ENCODE measurements at regions not wholly inside any gene's neighbourhood (a gene's known extent, or its start where the extent isn't known, plus 50 kb on each side); places are given as distances from the start of the nearest gene placed in this dataset.

DNA sequence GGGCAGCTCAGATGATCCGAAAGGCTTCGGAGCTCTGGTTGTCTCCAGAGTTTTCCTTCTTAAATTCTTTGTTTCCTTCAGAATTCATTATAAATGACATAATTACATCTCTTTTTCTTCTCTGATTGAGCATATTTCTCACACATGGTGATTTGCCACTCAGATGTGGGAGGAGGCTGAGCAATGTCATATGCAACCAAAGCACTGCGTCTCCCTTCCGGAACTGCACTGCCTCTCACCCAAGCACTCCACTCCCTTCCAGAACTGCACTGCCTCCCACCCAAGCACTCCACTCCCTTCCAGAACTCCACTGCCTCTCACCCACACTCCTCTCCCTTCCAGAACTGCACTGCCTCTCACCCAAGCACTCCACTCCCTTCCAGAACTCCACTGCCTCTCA lies 131.5 kb downstream of the SALL1 start:
- Histone ChIP-seq H4K20me1 (ENCODE audit: insufficient read depth, low read length) (no peaks in the 10 kb centered on the region), H3K9ac (ENCODE audit: low read length) (no peak overlapping the region), H3K36me3 (ENCODE audit: insufficient read depth, low read length) (no peaks in the 10 kb centered on the region), H3K4me1 (ENCODE audit: insufficient read depth, low read length) (no peaks in the 10 kb centered on the region), H3K27ac (ENCODE audit: low read depth, low read length) (no peak overlapping the region), H3K4me2 (ENCODE audit: low read length) (no peak overlapping the region), H3K4me3 (ENCODE audit: insufficient read depth, low read depth, low read length) (no peak overlapping the region), H2AFZ (ENCODE audit: low read depth, low read length) (no peak overlapping the region), H3K27me3 (ENCODE audit: insufficient read depth, low read length) (no peaks in the 10 kb centered on the region), H3K9me3 (ENCODE audit: insufficient read depth, low read depth, low read length) (no peaks in the 10 kb centered on the region), H3K79me2 (ENCODE audit: insufficient read depth, low read length) (no peaks in the 10 kb centered on the region)
- Mint-ChIP-seq H3K4me1 (ENCODE audit: low read depth, unreplicated experiment) (no peaks in the 10 kb centered on the region), H3K36me3 (ENCODE audit: low read depth, unreplicated experiment) (no peaks in the 10 kb centered on the region), H3K27ac (ENCODE audit: unreplicated experiment) (no peak overlapping the region), H3K27me3 (ENCODE audit: low read depth, unreplicated experiment) (peaks cover 12% of the 10 kb centered on the region), H3K9me3 (ENCODE audit: unreplicated experiment) (peaks cover 3% of the 10 kb centered on the region), H3K4me3 (ENCODE audit: unreplicated experiment) (no peak overlapping the region)
- FAIRE-seq = no peak
- TF ChIP-seq EZH2 (IDR thresholded peaks at IDR 0.05; ENCODE audit: insufficient read depth, low read length) = no peak
- TF ChIP-seq, protein P1, sequence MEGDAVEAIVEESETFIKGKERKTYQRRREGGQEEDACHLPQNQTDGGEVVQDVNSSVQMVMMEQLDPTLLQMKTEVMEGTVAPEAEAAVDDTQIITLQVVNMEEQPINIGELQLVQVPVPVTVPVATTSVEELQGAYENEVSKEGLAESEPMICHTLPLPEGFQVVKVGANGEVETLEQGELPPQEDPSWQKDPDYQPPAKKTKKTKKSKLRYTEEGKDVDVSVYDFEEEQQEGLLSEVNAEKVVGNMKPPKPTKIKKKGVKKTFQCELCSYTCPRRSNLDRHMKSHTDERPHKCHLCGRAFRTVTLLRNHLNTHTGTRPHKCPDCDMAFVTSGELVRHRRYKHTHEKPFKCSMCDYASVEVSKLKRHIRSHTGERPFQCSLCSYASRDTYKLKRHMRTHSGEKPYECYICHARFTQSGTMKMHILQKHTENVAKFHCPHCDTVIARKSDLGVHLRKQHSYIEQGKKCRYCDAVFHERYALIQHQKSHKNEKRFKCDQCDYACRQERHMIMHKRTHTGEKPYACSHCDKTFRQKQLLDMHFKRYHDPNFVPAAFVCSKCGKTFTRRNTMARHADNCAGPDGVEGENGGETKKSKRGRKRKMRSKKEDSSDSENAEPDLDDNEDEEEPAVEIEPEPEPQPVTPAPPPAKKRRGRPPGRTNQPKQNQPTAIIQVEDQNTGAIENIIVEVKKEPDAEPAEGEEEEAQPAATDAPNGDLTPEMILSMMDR (IDR thresholded peaks at IDR 0.05; ENCODE audit: insufficient read depth, low read depth, low read length) = no peak
- DNase-seq (ENCODE audit: low read depth) = no peak

DNA sequence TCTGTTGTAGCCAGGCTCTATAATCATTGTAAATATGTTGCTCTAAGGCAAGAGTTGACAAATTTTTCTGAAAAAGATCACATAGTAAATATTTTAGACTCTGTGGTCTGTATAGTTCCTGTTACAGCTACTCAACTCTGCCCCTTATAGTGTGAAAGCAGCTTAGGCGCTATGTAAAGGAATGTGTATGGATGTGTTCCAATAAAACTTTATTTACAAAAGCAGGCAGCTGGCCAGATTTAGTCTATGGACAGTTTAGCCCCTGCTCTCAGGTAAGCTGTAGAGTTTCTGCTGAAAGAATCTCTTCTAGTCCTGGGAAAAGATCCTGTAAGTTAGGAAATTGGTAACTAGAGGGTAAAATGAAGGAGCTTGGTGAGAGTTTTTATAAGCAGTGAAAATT lies 133.1 kb downstream of the SALL1 start:
- TF ChIP-seq, protein P1 (IDR thresholded peaks at IDR 0.05; ENCODE audit: insufficient read depth, low read depth, low read length) = no peak
- no peak for TF ChIP-seq EZH2 (IDR thresholded peaks at IDR 0.05; ENCODE audit: insufficient read depth, low read length)
- H3K27me3 ChIP-seq (ENCODE audit: insufficient read depth, low read length) = no peaks in the 10 kb centered on the region
- Mint-ChIP-seq H3K4me1 (ENCODE audit: low read depth, unreplicated experiment) (peaks cover 3% of the 10 kb centered on the region), H3K27me3 (ENCODE audit: low read depth, unreplicated experiment) (peaks cover 5% of the 10 kb centered on the region), H3K27ac (ENCODE audit: unreplicated experiment) (no peak overlapping the region), H3K9me3 (ENCODE audit: unreplicated experiment) (peaks cover 3% of the 10 kb centered on the region), H3K4me3 (ENCODE audit: unreplicated experiment) (no peak overlapping the region), H3K36me3 (ENCODE audit: low read depth, unreplicated experiment) (no peaks in the 10 kb centered on the region)
- no peaks in the 10 kb centered on the region for H3K9me3 ChIP-seq (ENCODE audit: insufficient read depth, low read depth, low read length)
- no peaks in the 10 kb centered on the region for H3K4me1 ChIP-seq (ENCODE audit: insufficient read depth, low read length)
- H4K20me1 ChIP-seq (ENCODE audit: insufficient read depth, low read length) = no peaks in the 10 kb centered on the region
- H3K27ac ChIP-seq (ENCODE audit: low read depth, low read length) = no peak overlapping the region
- no peak overlapping the region for H3K4me2 ChIP-seq (ENCODE audit: low read length)
- no peak overlapping the region for H2AFZ ChIP-seq (ENCODE audit: low read depth, low read length)
- no peak overlapping the region for H3K4me3 ChIP-seq (ENCODE audit: insufficient read depth, low read depth, low read length)
- no peaks in the 10 kb centered on the region for H3K36me3 ChIP-seq (ENCODE audit: insufficient read depth, low read length)
- H3K9ac ChIP-seq (ENCODE audit: low read length) = no peak overlapping the region
- no peaks in the 10 kb centered on the region for H3K79me2 ChIP-seq (ENCODE audit: insufficient read depth, low read length)
- FAIRE-seq = no peak
- DNase-seq (ENCODE audit: low read depth) = no peak

DNA sequence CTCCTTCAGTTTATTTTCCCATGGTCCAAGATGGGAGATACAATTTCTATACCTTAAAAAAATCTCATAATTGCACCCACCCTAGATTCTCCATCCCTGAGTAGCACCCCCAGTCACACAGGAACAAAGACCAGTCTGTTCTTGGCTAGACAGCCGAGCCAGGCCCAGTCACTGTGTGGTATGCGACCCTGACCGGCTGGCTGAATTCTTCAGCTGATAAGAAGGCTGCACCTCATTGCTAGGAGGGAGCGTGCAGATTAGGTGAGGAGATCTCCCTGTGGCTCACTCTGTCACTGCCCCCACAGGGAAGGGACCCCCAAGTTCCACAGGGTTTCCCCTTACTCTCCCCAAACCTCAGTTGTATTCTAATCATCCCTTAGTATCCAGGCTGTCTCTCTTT lies 138.7 kb downstream of the SALL1 start:
- H3K4me1 Mint-ChIP-seq (ENCODE audit: low read depth, unreplicated experiment) = peaks cover 14% of the 10 kb centered on the region
- no peaks in the 10 kb centered on the region for H3K27me3 Mint-ChIP-seq (ENCODE audit: low read depth, unreplicated experiment)
- Histone ChIP-seq H4K20me1 (ENCODE audit: insufficient read depth, low read length) (no peaks in the 10 kb centered on the region), H3K9me3 (ENCODE audit: insufficient read depth, low read depth, low read length) (no peaks in the 10 kb centered on the region), H3K79me2 (ENCODE audit: insufficient read depth, low read length) (no peaks in the 10 kb centered on the region), H3K36me3 (ENCODE audit: insufficient read depth, low read length) (no peaks in the 10 kb centered on the region), H3K4me2 (ENCODE audit: low read length) (no peak overlapping the region), H3K9ac (ENCODE audit: low read length) (no peak overlapping the region), H3K27ac (ENCODE audit: low read depth, low read length) (no peak overlapping the region), H3K27me3 (ENCODE audit: insufficient read depth, low read length) (no peaks in the 10 kb centered on the region), H2AFZ (ENCODE audit: low read depth, low read length) (no peak overlapping the region), H3K4me1 (ENCODE audit: insufficient read depth, low read length) (no peaks in the 10 kb centered on the region), H3K4me3 (ENCODE audit: insufficient read depth, low read depth, low read length) (no peak overlapping the region)
- H3K36me3 Mint-ChIP-seq (ENCODE audit: low read depth, unreplicated experiment) = no peaks in the 10 kb centered on the region
- DNase-seq (ENCODE audit: low read depth) (peak; percentile 4), FAIRE-seq (no peak)
- no peak overlapping the region for H3K4me3 Mint-ChIP-seq (ENCODE audit: unreplicated experiment)
- peaks cover 3% of the 10 kb centered on the region for H3K9me3 Mint-ChIP-seq (ENCODE audit: unreplicated experiment)
- no peak for TF ChIP-seq EZH2 (IDR thresholded peaks at IDR 0.05; ENCODE audit: insufficient read depth, low read length)
- TF ChIP-seq, protein P1 (IDR thresholded peaks at IDR 0.05; ENCODE audit: insufficient read depth, low read depth, low read length) = no peak
- H3K27ac Mint-ChIP-seq (ENCODE audit: unreplicated experiment) = peak overlapping the region; percentile 50
